WTC11 (cell line): ENCODE measurements at regions not wholly inside any gene's neighbourhood (a gene's known extent, or its start where the extent isn't known, plus 50 kb on each side); places are given as distances from the start of the nearest gene placed in this dataset.

Experiments used
- ARID4B ChIP-seq: sonication (generic); formaldehyde crosslinking; IDR thresholded peaks from 2 replicates; pipeline ENCODE4 v1.8.0; 2023; ENCODE audit warnings: missing genetic modification reagents, mild to moderate bottlenecking, borderline replicate concordance
- KAT7 ChIP-seq: sonication (generic); formaldehyde crosslinking; IDR thresholded peaks from 2 replicates; pipeline ENCODE4 v1.8.1; 2023; ENCODE audit warnings: missing genetic modification reagents, mild to moderate bottlenecking, borderline replicate concordance
- NFYB ChIP-seq: sonication (generic); formaldehyde crosslinking; conservative IDR thresholded peaks from 2 replicates; pipeline ENCODE4 v1.8.0; 2022; ENCODE audit warnings: low read depth, missing genetic modification reagents
- SP1 ChIP-seq: sonication (generic); formaldehyde crosslinking; conservative IDR thresholded peaks from 2 replicates; pipeline ENCODE4 v1.8.1; 2022; ENCODE audit warnings: missing genetic modification reagents
- TF ChIP-seq, protein P1 (sequence below): fragments of 200-600 bp; IDR thresholded peaks from 2 replicates; pipeline ENCODE4 v1.8.0; 2022; ENCODE audit warnings: antibody characterized with exemption

DNA sequence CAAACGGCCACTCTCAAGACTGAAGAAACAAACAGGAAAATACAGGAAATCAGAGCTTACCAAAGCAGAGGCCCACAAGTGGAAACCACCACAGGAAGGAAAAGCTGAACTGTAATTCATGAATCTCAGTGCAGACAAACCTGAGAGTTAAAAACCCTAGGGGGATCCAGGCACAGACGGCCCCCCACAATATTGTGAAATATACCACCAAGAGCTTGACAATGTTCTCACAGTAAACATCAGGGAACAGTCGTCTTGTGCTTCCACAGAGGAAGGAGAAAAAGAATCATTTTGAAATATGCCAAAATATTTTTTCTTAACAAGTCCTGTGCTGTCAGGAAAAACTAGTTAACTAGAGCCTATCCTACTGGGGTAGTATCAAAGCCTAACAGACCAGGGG is 68.2 kb upstream of the NRG3 start:
- TF ChIP-seq NFYB = no peak
- TF ChIP-seq KAT7 = no peak
- no peak for TF ChIP-seq ARID4B (CRISPR knock-in tag)
- TF ChIP-seq, protein P1, sequence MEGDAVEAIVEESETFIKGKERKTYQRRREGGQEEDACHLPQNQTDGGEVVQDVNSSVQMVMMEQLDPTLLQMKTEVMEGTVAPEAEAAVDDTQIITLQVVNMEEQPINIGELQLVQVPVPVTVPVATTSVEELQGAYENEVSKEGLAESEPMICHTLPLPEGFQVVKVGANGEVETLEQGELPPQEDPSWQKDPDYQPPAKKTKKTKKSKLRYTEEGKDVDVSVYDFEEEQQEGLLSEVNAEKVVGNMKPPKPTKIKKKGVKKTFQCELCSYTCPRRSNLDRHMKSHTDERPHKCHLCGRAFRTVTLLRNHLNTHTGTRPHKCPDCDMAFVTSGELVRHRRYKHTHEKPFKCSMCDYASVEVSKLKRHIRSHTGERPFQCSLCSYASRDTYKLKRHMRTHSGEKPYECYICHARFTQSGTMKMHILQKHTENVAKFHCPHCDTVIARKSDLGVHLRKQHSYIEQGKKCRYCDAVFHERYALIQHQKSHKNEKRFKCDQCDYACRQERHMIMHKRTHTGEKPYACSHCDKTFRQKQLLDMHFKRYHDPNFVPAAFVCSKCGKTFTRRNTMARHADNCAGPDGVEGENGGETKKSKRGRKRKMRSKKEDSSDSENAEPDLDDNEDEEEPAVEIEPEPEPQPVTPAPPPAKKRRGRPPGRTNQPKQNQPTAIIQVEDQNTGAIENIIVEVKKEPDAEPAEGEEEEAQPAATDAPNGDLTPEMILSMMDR = no peak
- TF ChIP-seq SP1 = no peak
